ENCODE measurements at regions not wholly inside any gene's neighbourhood (a gene's known extent, or its start where the extent isn't known, plus 50 kb on each side); places are given as distances from the start of the nearest gene placed in this dataset.

DNA sequence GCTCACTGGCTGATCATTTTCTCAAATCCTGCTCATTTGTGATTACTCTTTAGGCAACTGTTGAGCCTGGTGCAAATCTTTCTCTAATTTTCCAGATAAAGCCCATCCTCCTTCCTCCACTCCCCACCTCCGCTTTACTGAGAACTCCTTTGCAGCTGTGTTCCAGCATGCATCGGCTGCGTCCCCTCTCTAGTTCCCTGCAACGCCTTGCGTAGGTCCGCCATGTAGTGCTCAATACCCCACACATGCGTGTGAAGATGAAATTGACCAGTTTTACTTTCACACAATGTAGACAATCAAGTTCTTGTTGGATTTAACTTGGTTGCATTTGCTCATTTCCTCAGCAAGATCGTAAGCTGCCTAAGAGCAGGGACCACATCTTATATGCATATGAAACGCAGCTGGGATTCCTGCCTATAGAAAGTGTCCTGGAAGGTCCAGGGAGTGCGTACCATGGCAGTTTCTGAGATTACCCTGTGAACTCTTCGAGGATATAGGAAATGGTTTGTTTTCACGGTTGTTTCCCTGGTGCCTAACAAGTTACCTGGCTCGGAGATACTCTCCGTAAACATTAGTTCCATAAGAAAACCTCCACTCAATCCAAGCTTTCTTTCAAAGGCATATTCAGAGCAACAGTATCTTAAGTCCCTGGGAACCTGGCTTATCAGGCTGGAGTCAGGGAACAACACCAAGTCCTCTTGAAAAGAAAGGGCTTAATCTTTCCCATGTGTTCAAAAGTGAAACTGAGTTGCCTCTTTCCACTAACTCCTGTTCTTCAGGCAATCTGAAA is 766.4 kb upstream of the ID2 start:
- H3K36me3 ChIP-seq = no peaks in the 10 kb centered on the region
- DNase-seq = peak in 1 of 2 donors; percentile 53
- intact Hi-C loops (cut with DNase I; ENCODE audit: low total_unique reads) = no loop called here
- H3K4me3 ChIP-seq = peak overlapping the region in 2 of 4 donors; percentile 3 to 12
- WGBS, 5 donors = 63 to 76% (median 65%) methylated on average over 14 of the region's 14 CpGs
- no peak for TF ChIP-seq POLR2AphosphoS5 (IDR thresholded peaks at IDR 0.05)
- TF ChIP-seq EP300 (IDR thresholded peaks at IDR 0.05) = no peak
- TF ChIP-seq POLR2A (IDR thresholded peaks at IDR 0.05) = no peak
- TF ChIP-seq, protein P1, sequence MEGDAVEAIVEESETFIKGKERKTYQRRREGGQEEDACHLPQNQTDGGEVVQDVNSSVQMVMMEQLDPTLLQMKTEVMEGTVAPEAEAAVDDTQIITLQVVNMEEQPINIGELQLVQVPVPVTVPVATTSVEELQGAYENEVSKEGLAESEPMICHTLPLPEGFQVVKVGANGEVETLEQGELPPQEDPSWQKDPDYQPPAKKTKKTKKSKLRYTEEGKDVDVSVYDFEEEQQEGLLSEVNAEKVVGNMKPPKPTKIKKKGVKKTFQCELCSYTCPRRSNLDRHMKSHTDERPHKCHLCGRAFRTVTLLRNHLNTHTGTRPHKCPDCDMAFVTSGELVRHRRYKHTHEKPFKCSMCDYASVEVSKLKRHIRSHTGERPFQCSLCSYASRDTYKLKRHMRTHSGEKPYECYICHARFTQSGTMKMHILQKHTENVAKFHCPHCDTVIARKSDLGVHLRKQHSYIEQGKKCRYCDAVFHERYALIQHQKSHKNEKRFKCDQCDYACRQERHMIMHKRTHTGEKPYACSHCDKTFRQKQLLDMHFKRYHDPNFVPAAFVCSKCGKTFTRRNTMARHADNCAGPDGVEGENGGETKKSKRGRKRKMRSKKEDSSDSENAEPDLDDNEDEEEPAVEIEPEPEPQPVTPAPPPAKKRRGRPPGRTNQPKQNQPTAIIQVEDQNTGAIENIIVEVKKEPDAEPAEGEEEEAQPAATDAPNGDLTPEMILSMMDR (IDR thresholded peaks at IDR 0.05) = no peak
- H3K27me3 ChIP-seq = no peaks in the 10 kb centered on the region
- H3K4me1 ChIP-seq = peaks cover 0 to 4% (median 0%) of the 10 kb centered on the region in 4 donors
- H3K9me3 ChIP-seq = no peaks in the 10 kb centered on the region
- H3K27ac ChIP-seq = no peak overlapping the region

DNA sequence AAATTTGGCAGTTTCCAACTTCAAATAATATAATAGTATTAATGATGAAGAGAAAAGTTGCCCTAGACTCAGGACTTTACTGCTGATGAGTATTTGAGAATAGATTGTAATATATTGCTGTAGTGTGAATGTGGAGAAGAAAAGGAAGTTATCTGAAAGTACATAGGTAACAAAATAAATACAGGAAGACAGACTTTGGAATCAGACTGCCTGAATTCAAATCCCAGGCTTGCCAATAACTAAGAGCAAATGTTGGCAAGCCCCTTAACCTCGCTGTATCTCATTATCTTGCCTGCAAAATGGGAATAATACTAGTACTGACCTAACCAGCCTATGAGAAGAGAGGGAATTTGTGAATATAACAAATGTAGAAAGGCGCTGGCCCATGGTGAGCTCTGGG is 765.2 kb upstream of the ID2 start:
- TF ChIP-seq POLR2AphosphoS5 (IDR thresholded peaks at IDR 0.05) (no peak), POLR2A (IDR thresholded peaks at IDR 0.05) (no peak), EP300 (IDR thresholded peaks at IDR 0.05) (no peak)
- TF ChIP-seq, protein P1 (IDR thresholded peaks at IDR 0.05) = no peak
- Histone ChIP-seq H3K4me1 (peaks cover 0 to 4% (median 0%) of the 10 kb centered on the region in 4 donors), H3K36me3 (no peaks in the 10 kb centered on the region), H3K27me3 (no peaks in the 10 kb centered on the region), H3K27ac (no peak overlapping the region), H3K4me3 (no peak overlapping the region), H3K9me3 (no peaks in the 10 kb centered on the region)
- DNase-seq = no peak
- intact Hi-C loops (cut with DNase I; ENCODE audit: low total_unique reads) = no loop called here
- WGBS, 5 donors = 79 to 94% (median 89%) methylated on average over 2 of the region's 2 CpGs

DNA sequence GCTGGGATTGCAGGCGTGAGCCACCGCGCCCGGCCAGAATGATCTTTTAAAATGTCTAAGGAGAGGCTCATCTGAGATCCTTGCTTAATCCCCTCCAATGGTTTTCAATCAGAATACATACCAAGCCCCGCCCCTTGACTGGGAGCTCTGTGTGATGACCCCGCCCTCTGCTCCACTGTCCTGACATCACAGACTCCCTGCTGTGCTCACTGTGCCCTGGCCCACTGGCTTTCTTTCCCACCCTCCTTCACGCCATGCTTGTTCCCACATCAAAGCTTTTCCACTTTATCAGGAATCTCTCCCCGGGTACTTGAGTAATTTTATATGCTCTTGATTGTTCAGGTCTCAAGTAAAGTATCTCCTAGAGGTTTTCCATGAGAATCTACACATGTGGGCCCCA is 762.3 kb upstream of the ID2 start:
- no peak for DNase-seq
- Histone ChIP-seq H3K4me1 (peaks cover 0 to 4% (median 0%) of the 10 kb centered on the region in 4 donors), H3K9me3 (peaks cover 0 to 6% (median 2%) of the 10 kb centered on the region in 4 donors), H3K27ac (no peak overlapping the region), H3K27me3 (no peaks in the 10 kb centered on the region), H3K36me3 (no peaks in the 10 kb centered on the region), H3K4me3 (no peak overlapping the region)
- WGBS, 5 donors = 91 to 94% (median 92%) methylated on average over 8 of the region's 8 CpGs
- intact Hi-C loops (cut with DNase I; ENCODE audit: low total_unique reads) = no loop called here
- no peak for TF ChIP-seq POLR2A (IDR thresholded peaks at IDR 0.05)

DNA sequence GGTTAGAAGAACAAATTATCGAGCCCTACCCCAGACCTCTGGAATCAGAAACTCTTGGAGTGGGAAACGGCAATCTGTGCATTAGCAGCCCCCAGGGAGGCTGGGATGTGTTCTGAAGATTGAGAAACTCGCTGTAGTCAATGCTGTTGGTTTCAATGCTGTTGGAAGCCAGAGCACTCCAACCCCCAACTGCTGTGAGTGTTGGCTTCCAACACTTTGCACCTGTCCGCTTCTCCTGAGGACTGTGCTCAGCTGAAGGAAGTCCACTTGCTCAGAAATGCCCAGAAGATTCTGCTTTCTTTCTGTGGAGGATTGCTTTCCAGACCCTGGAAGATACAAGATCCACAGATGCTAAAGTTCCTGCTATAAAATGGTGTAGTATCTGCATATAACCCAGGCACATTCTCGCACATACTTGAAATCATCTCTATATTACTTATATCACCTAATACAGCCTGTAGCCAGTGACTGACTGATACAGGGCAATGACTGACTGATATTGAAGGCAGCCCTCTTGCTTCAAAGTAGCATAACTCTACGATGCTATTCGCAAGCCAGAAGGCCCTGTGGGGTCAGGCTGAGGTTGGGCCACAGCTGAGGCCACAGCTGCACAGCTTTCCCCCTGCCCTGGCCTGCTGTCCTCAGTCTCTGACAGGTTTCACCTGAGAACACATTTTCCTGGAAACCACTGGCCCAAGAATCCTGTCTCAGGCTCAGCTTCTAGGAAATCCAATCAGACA is 757.7 kb upstream of the ID2 start:
- Histone ChIP-seq H3K9me3 (peaks cover 0 to 6% (median 2%) of the 10 kb centered on the region in 4 donors), H3K4me3 (no peak overlapping the region), H3K27ac (no peak overlapping the region), H3K36me3 (no peaks in the 10 kb centered on the region), H3K27me3 (no peaks in the 10 kb centered on the region), H3K4me1 (no peaks in the 10 kb centered on the region)
- WGBS, 5 donors = 69 to 83% (median 76%) methylated on average over 7 of the region's 7 CpGs
- no peak for TF ChIP-seq POLR2AphosphoS5 (IDR thresholded peaks at IDR 0.05)
- TF ChIP-seq, protein P1 (IDR thresholded peaks at IDR 0.05) = no peak
- TF ChIP-seq POLR2A (IDR thresholded peaks at IDR 0.05) = no peak
- TF ChIP-seq EP300 (IDR thresholded peaks at IDR 0.05) = no peak
- intact Hi-C loops (cut with DNase I; ENCODE audit: low total_unique reads) = no loop called here
- DNase-seq = no peak
